CD4-positive, alpha-beta T cell treated with Interleukin-15 for 4 hours (primary cell): ENCODE measurements at regions not wholly inside any gene's neighbourhood (a gene's known extent, or its start where the extent isn't known, plus 50 kb on each side); places are given as distances from the start of the nearest gene placed in this dataset.
"Not testable (repeated sequence)": the region's sequence is repeated elsewhere in the genome, so short reads cannot be mapped to it uniquely, and the experiment has no call there.

Experiments used
- DNase-seq: peaks from one replicate; pipeline ENCODE4 v3.0.0-alpha.2; 2020; ENCODE audit warnings: low spot score

- no peak for DNase-seq
Measured at GRCh38 chr6:112401083-112401482, 54.0 kb downstream of the RFPL4B start.

DNA sequence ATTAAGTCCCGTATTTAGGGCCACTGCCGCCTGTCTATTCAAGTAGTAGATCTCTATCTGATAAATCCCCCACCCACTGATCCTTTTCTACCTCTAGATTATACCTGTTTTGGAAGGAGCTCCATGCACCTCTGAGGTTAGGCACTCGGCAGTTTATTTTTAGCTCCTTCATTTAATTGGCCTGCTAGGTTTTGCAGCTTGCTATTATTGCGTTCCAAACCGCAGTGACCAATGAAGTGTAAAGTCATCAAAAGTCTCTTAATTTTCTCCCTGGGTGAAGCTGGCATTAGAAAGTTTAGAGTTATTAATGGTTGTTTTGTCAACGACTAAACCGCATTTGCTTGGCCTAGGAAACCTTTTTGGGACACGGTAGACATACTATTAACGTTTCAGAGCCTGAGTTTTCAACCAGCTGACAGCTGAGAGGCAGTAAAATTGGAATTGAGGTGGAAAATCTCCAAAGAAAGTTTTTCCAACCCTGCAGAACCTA, 60.0 kb downstream of the RFPL4B start:
- DNase-seq, result no peak

- no peak for DNase-seq
Measured at GRCh38 chr6:112408522-112408921, 61.4 kb downstream of the RFPL4B start.

GRCh38 chr6:112409311-112409710, 62.2 kb downstream of the RFPL4B start:
- DNase-seq, result no peak

DNA sequence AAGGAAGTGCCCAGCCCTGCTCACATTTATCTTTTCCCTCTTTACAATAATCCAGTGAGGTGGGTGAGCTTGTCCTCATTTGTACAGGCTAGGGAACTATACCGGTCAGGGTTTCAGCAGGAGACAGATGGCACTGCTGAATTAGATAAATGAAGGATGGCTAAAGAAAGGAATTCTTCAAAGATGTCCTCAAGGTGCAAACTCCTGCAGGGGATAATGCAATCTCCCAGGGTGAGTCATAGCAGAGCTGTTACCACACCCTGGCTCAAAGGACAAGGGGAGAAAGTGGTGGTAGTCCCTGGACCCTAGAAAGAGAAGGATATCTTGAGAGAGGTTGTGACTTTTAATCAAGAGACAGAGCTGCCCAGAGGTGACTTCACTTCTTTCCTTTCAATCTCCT, 66.7 kb downstream of the RFPL4B start:
- no peak for DNase-seq

DNA sequence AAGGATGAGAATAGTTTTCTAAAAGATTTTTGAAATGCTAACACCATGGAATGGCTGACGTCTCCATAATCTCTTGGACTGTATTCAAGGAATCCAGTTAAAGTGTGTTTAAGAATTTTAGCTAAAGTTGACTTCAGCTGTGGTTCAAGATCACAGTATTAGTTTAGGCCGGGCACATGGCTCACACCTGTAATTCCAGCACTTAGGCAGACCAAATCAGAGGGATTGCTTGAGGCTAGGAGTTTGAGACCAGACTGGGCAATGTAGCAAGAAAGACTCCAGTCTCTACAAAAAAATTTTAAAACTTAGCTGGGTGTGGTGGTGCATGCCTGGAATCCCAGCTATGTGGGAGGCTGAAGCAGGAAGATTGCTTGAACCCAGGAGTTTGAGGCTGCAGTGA, 68.2 kb downstream of the RFPL4B start:
- DNase-seq, result no peak

DNA sequence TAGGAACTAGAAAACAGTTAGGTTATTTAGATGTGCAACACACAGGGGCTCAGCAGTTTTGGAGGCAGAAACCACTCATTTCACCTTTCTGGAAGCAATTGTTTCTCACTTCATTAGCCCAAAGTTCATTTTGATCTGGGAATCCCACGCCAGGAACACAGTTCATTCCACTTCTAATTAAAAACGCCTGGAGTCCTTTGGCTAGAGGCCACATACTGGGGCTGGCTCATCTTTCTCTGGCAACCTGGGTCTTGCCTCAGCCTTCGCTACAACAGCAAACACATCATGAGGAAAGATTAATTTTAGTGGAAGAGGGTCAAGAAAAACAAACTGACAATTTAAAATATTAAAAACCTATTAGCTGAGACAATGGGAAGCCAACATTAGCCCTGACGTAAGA, 69.7 kb downstream of the RFPL4B start:
- DNase-seq, result no peak

DNA sequence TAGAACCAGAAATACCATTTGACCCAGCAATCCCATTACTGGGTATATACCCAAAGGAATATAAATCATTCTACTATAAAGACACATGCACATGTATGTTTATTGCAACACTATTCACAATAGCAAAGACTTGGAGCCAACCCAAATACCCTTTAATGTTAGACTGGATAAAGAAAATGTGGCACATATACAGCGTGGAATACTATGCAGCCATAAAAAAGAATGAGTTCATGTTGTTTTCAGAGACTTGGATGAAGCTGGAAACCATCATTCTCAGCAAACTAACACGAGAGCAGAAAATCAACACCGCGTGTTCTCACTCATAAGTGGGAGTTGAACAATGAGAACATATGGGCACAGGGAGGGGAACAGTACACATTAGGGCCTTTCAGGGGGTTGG, 79.9 kb downstream of the RFPL4B start:
- DNase-seq, result not testable (repeated sequence)

DNA sequence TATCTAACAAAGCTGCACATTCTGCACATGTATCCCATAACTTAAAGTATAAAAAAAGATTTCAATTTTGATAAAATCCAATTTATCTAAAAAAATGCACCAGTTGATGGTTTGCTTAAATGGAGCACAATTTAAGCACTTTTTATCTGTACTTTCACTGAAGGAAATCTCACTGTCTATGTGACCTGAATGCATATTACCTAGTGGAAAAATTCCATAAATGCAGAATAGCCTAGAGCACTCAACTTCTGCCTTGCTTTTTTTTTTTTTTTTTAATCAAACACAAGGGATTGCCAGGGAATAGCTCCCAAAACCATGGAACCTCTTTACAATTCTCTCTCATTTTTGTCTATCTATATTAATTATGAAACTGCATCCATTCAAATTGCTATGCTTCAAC, 80.4 kb downstream of the RFPL4B start:
- no peak for DNase-seq

GRCh38 chr6:112428477-112428876, 81.3 kb downstream of the RFPL4B start:
- DNase-seq, result no peak

DNA sequence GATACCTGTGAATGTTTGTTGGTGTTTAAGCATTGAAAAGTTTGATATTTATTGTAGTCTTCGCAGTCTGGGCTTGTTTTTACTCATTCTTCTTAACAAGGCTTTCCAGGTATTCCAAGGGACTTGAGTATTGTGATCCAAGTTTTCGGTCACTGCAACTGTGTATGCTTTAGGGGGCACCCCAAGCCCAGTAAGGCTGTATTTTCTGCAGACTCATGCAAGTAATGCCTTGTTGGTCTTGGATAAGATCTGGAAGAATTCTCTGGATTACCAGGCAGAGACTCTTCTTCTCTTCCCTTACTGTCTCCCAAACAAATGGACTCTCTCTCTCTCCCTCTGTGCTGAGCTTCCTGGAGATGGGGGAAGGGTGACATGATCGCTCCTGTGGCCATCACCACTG, 82.1 kb downstream of the RFPL4B start:
- DNase-seq, result no peak

- no peak for DNase-seq
Measured at GRCh38 chr6:112431803-112432202, 84.7 kb downstream of the RFPL4B start.

DNA sequence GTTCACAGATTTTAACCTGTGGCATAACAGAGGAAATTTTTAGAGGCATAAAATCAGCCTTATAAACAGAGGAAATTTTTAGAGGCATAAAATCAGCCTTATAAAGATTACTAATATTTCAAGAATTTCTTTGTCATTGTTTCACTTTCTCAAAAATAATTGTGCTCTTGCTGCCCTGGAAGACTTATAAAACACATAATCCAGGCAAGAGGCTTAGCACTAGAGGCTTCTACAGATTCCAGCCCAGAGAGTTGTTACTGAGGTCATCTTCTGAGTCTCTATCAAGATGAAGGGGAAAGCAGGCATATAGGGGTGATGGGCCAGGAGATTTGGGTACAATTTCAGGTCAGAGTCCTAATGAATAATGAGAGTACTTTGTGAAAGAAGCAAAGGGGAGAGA, 85.7 kb downstream of the RFPL4B start:
- no peak for DNase-seq

DNA sequence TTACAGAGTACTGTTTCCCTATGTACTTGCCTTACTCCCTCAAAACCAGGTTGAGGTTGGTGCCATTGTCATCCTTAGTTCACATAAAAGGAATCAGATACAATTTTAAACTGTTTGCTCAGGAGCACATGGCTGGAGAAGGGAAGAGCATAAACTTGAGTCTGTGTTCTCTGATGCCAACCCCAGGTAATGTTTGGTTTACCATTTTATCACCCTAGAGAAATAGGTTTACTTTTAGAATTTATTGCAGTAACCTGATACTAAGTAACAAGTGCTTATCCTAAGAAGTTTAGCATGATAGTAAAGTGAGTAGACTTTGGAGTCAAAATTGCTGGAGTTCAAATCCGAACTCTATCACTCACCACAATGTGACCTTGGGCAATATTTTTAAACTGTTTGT, 86.3 kb downstream of the RFPL4B start:
- no peak for DNase-seq

- DNase-seq, result no peak
Measured at GRCh38 chr6:112434896-112435435, 87.8 kb downstream of the RFPL4B start.

DNA sequence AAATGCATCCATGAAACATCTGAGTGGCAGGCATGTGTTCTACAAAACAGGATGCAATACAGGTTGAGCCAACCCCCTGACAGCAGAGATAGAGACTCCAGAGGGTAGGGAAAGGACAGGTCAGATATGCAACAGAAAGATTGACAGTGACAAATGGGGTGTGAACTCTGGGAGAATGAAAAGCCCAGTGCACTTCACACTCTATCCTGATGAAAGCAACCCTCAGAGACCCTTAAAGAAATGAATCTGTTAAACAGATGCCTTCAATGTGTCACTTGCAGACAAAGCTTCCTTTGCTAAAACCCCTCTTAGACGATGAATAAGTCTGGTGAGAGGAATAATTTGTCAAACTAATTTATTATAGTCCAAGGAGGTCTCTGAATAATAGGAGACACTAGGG, 89.9 kb downstream of the RFPL4B start:
- no peak for DNase-seq

DNA sequence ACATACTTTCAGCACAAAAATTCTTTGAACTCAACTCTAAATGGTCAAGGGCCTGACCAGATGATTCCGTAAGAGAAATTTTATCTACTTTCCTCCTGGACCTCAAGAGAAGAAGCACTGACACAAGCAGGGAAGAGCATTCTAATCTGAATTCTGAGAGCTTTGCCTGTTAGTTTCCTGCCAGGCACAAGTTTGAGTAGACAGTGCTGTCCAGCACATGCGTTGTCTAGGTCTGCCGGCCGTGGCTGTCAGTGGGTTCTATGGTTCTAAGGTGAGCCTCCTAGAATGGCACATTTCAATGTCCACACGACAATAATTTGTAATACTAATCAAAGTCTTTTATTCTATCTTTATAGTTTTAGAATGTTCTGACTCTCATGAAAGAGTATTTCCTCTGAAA, 91.9 kb downstream of the RFPL4B start:
- no peak for DNase-seq

DNA sequence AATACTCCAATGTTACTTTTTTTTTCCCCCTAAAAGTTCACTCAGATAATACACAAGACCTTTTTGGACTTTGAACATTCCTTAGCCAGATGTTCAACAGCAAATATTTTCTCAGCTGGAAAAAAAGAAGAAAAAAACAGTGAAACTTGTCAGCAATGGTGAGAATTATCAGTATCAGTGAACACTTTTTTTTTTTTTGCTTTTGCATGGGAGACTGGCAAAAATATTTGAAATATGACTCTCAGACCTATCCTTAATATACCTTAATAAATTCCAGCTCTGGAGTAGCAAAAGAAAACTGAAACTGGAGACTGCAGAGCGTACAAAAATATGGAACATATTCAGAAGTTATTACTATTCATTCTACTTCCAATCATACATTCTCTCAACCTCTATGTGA, 92.3 kb downstream of the RFPL4B start:
- no peak for DNase-seq

- no peak for DNase-seq
Measured at GRCh38 chr6:112441607-112442006, 94.5 kb downstream of the RFPL4B start.

- DNase-seq, result no peak
Measured at GRCh38 chr6:112443179-112444065, 96.3 kb downstream of the RFPL4B start.

DNA sequence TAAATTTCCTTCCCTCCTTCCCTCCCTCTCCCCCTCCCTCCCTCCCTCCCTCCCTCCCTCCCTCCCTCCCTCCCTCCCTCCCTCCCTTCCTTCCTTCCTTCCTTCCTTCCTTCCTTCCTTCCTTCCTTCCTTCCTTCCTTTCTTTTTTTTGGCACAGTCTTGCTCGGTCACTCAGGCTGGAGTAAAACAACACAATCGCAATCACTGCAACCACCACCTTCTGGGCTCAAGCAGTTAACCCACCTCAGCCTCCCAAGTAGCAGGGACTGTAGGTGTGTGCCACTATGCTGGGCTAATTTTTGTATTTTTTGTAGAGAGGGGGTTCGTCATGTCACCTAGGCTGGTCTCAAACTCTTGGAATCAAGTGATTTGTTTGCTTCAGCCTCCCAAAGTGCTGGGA, 101.7 kb downstream of the RFPL4B start:
- DNase-seq, result not testable (repeated sequence)

DNA sequence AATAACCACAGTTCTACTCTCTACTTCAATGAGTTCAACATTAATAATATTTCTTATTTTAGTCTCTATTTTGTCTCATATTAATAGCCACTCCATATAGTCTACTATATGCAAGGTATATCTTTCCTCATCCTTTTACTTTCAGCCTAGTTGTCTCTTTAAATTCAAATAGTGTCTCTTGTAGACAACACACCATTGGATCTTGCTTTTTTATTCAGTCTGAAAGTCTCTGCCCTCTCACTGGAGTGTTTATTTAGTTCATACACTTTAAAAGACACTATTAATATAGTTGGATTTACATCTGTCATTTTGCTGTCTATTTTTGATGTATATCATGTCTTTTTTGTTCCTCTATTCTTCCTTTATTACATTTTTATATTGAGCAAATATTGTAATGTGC, 103.5 kb downstream of the RFPL4B start:
- DNase-seq, result no peak

GRCh38 chr6:112457886-112458285, 110.8 kb downstream of the RFPL4B start:
- no peak for DNase-seq
